ENCODE measurements at regions not wholly inside any gene's neighbourhood (a gene's known extent, or its start where the extent isn't known, plus 50 kb on each side); places are given as distances from the start of the nearest gene placed in this dataset.
A peak's percentile ranks its signal among the peaks of the same experiment; 100 is the strongest.
"Not testable (repeated sequence)": the region's sequence is repeated elsewhere in the genome, so short reads cannot be mapped to it uniquely, and the experiment has no call there.

GRCh38 chr22:25453557-25453956 is 110.9 kb upstream of the GRK3 start:
- no TSS peak for BruUV-seq (replicated peaks)
- no peak overlapping the region for H3K4me3 Mint-ChIP-seq (ENCODE audit: unreplicated experiment)
- POLR2A ChIA-PET: no interaction called here
- H3K4me1 Mint-ChIP-seq (ENCODE audit: insufficient read depth, unreplicated experiment): peaks cover 24% of the 10 kb centered on the region
- H3K9me3 Mint-ChIP-seq (ENCODE audit: unreplicated experiment): no peaks in the 10 kb centered on the region
- H3K27me3 Mint-ChIP-seq (ENCODE audit: insufficient read depth, unreplicated experiment): no peaks in the 10 kb centered on the region
- CTCF ChIA-PET: interaction anchor here (0.6 to 1.9 kb wide), 2 partner anchors 315 to 319 kb away, joined by 3 to 10 read pairs; no protein-coding TSS in a partner anchor
- peaks cover 22% of the 10 kb centered on the region for H3K36me3 Mint-ChIP-seq (ENCODE audit: insufficient read depth, unreplicated experiment)
- DNase-seq (ENCODE audit: unreplicated experiment): no peak
- TF ChIP-seq CTCF (IDR thresholded peaks at IDR 0.05; ENCODE audit: unreplicated experiment): no peak
- intact Hi-C loops (cut with micrococcal nuclease): no loop called here
- no peak overlapping the region for H3K27ac Mint-ChIP-seq (ENCODE audit: low read depth, unreplicated experiment)

GRCh38 chr22:25456300-25457043 is 108.0 kb upstream of the GRK3 start:
- H3K27ac Mint-ChIP-seq (ENCODE audit: low read depth, unreplicated experiment); DNase-seq (ENCODE audit: unreplicated experiment); H3K4me3 Mint-ChIP-seq (ENCODE audit: unreplicated experiment); H3K27me3 Mint-ChIP-seq (ENCODE audit: insufficient read depth, unreplicated experiment); intact Hi-C loops (cut with micrococcal nuclease); CTCF ChIA-PET; H3K9me3 Mint-ChIP-seq (ENCODE audit: unreplicated experiment); POLR2A ChIA-PET; BruUV-seq (replicated peaks): not testable (repeated sequence)
- H3K36me3 Mint-ChIP-seq (ENCODE audit: insufficient read depth, unreplicated experiment): peaks cover 34% of the 10 kb centered on the region
- H3K4me1 Mint-ChIP-seq (ENCODE audit: insufficient read depth, unreplicated experiment): peaks cover 15% of the 10 kb centered on the region

- H3K36me3 Mint-ChIP-seq (ENCODE audit: insufficient read depth, unreplicated experiment): peaks cover 40% of the 10 kb centered on the region
- H3K4me1 Mint-ChIP-seq (ENCODE audit: insufficient read depth, unreplicated experiment); intact Hi-C loops (cut with micrococcal nuclease); BruUV-seq (replicated peaks); DNase-seq (ENCODE audit: unreplicated experiment); H3K27me3 Mint-ChIP-seq (ENCODE audit: insufficient read depth, unreplicated experiment); H3K4me3 Mint-ChIP-seq (ENCODE audit: unreplicated experiment); H3K27ac Mint-ChIP-seq (ENCODE audit: low read depth, unreplicated experiment); POLR2A ChIA-PET; H3K9me3 Mint-ChIP-seq (ENCODE audit: unreplicated experiment): not testable (repeated sequence)
- CTCF ChIA-PET: interaction anchor here (0.8 to 1.1 kb wide), 2 partner anchors 11 to 243 kb away, joined by 4 to 10 read pairs; no protein-coding TSS in a partner anchor
These were observed 105.8 kb upstream of the GRK3 start for GRCh38 chr22:25458631-25459030.

- DNase-seq (ENCODE audit: unreplicated experiment); POLR2A ChIA-PET; H3K9me3 Mint-ChIP-seq (ENCODE audit: unreplicated experiment); H3K4me1 Mint-ChIP-seq (ENCODE audit: insufficient read depth, unreplicated experiment); H3K4me3 Mint-ChIP-seq (ENCODE audit: unreplicated experiment); H3K27ac Mint-ChIP-seq (ENCODE audit: low read depth, unreplicated experiment); BruUV-seq (replicated peaks); H3K27me3 Mint-ChIP-seq (ENCODE audit: insufficient read depth, unreplicated experiment): not testable (repeated sequence)
- intact Hi-C loops (cut with micrococcal nuclease): loop anchor here (5.0 kb wide), 2 partner anchors 107 to 223 kb away; no protein-coding TSS in a partner anchor
- peaks cover 42% of the 10 kb centered on the region for H3K36me3 Mint-ChIP-seq (ENCODE audit: insufficient read depth, unreplicated experiment)
- CTCF ChIA-PET: interaction anchor here (1.4 to 3.9 kb wide), 9 partner anchors 10 to 317 kb away, joined by 3 to 51 read pairs (median 9); no protein-coding TSS in a partner anchor
These were observed 103.8 kb upstream of the GRK3 start for GRCh38 chr22:25460682-25461081.

- Mint-ChIP-seq H3K36me3 (ENCODE audit: insufficient read depth, unreplicated experiment) (peaks cover 48% of the 10 kb centered on the region), H3K27ac (ENCODE audit: low read depth, unreplicated experiment) (no peak overlapping the region), H3K27me3 (ENCODE audit: insufficient read depth, unreplicated experiment) (no peaks in the 10 kb centered on the region), H3K4me1 (ENCODE audit: insufficient read depth, unreplicated experiment) (no peaks in the 10 kb centered on the region), H3K9me3 (ENCODE audit: unreplicated experiment) (no peaks in the 10 kb centered on the region), H3K4me3 (ENCODE audit: unreplicated experiment) (no peak overlapping the region)
- CTCF ChIA-PET: interaction anchor here (0.9 to 3.9 kb wide), 11 partner anchors 10 to 317 kb away, joined by 3 to 51 read pairs (median 8); no protein-coding TSS in a partner anchor
- TF ChIP-seq CTCF (IDR thresholded peaks at IDR 0.05; ENCODE audit: unreplicated experiment): no peak
- intact Hi-C loops (cut with micrococcal nuclease): loop anchor here (5.0 kb wide), 2 partner anchors 106 to 224 kb away; no protein-coding TSS in a partner anchor
- BruUV-seq (replicated peaks): TSS peak; percentile 28
- POLR2A ChIA-PET: interaction anchor here (0.6 kb wide), 1 partner anchor 674 kb away, joined by 3 read pairs; no protein-coding TSS in a partner anchor
- no peak for DNase-seq (ENCODE audit: unreplicated experiment)
These were observed 103.2 kb upstream of the GRK3 start for GRCh38 chr22:25461301-25461700.

Measured in MCF 10A (cell line).